ENCODE measurements at regions not wholly inside any gene's neighbourhood (a gene's known extent, or its start where the extent isn't known, plus 50 kb on each side); places are given as distances from the start of the nearest gene placed in this dataset.

DNA sequence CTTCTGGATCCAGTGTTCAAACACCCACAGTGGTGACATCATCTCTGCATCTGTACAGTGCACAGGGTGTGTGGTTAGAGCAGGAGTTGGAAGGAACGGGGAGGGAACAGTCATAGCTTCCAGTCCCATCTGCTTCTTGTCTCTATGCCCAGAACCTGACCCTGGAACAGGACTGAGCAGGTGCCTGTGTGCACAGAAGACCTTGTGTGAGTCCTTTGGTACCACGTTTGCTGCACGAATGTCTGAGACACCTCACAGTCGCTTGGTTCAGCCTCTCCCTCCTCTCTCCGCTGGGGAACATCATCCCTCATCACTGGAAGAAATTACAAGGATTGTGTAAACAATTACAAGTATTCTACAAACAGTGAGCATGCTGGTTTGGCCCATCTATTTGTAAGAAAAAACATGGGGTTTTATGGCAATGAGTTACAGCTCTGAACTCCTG, 243.0 kb upstream of the KLF6 start:
- no peak for DNase-seq (ENCODE audit: low spot score)

DNA sequence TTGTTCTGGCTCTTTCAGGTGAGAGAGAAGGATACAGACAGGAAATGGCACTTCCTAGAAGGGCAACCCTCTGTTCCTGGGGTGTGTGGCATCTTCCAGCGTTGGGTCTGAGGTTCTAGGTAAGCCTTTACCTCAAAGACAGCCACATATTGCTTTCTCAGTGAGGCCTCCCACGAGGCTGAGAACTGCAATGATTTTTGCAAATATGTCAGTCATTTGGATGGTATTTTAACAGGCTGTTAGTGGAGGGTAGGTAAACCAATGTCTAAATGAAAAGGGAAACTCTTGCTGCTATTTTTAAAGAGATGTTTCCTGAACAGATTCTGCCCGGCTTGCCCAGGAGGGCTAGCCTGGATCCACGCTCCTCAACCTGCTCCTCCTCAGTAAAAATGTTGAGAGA, 240.3 kb upstream of the KLF6 start:
- no peak for DNase-seq (ENCODE audit: low spot score)

GRCh38 chr10:4024516-4025245, 239.7 kb upstream of the KLF6 start:
- DNase-seq (ENCODE audit: low spot score): no peak

DNA sequence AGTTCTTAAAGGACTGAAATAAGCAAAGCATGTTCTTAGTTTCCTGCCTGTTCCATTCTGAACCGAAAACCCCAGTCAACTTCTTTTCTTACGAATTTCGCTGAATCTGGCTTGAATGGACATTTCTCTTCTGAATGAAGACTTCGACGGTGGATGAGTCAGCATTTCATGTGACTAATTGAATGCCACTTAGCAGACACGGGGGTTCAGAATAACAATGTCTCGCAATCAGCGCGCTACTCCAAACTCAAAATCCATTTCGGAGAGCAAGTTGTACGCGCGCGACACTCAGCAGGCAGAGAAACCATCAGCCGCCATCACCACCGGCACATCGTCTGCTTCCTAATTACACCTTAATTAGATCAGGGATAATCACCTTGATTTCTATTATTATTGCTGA, 239.0 kb upstream of the KLF6 start:
- DNase-seq (ENCODE audit: low spot score): no peak

GRCh38 chr10:4022473-4022872, 237.5 kb upstream of the KLF6 start:
- DNase-seq (ENCODE audit: low spot score): no peak

DNA sequence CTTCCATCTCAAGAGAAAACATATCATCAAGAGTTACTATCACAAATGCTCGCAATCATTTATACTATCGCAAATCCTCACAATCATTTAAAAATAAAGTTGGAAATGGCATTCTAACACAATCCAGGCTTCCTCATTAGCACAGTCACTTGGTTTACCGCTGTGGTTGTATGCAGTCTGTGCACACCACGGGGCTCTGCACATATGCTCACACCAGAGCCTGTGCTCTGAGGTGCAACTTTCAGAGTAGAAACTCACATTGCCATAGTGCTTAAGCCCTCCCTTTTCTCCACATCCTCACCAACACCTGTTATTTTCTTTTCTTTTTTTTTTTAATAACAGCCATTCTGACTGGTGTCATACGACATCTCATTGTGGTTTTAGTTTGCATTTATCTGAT, 235.6 kb upstream of the KLF6 start:
- DNase-seq (ENCODE audit: low spot score): no peak

GRCh38 chr10:4018054-4018511, 233.1 kb upstream of the KLF6 start:
- DNase-seq (ENCODE audit: low spot score): no peak

GRCh38 chr10:4017336-4017735, 232.3 kb upstream of the KLF6 start:
- DNase-seq (ENCODE audit: low spot score): no peak

DNA sequence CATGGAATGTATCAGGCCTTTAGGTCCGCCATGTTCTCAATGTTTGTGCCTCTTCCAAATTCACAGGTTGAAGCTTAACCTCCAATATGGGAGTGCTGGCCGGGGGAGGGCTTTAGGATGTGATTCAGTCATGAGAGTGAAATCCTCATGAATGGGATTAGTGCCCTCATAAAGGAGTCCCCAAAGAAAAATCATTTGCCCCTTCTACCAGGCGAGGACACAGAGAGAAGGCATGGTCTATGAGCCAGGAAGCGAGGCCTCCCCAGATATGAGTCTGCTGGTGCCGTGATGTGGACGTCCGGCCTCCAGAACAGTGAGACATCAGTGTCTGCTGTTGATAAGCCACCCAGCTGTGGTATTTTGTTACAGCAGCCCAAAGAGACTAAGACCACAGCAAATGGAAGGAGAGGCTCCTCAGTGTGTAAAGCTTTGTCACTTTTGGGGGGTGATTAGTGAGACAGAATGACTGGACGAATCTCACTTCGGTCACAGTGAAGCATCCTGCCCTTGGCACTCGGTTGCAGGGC, 231.3 kb upstream of the KLF6 start:
- no peak for DNase-seq (ENCODE audit: low spot score)

DNA sequence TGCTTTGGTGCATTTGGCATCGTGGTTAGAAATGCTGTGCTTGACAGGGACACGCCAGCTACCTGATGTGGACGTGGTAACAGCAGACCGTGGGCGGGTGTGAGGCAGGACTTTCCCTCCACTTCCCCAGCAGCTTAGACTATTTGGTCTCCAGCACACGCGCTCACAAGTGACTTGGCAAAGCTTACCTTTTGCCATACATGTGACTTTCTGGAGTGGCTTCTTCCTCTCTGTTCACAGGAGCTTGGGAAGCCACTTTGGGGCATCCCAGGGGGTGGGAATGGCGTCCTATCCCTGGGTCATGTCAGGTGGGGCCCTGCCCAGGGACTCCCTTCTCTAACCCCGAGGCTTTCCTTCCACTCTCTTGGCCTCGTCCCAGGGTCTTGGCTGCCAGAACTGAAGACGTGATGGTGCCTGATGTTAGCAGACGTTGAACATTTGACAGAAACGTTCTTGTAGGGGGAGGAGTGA, 228.7 kb upstream of the KLF6 start:
- no peak for DNase-seq (ENCODE audit: low spot score)

DNA sequence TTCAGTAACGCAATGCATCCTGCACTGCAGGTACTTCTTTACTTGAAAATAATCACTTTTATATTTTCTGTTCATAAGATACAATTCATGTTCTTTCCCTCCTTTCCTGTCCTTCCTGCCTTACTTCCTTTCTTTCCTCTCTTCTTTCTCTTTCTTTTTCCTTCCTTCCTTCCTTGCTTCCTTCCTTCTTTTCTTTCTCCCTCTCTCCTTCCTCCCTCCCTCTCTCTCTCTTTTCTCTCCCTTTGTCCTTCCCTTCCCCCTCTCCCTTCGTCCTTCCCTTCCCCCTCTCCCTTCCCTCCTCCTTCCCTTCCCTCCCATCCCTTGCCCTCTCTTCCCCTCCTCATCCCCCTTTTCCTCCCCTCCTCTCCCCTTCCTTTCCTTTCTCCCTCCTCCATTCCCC, 227.8 kb upstream of the KLF6 start:
- DNase-seq (ENCODE audit: low spot score): no peak

- DNase-seq (ENCODE audit: low spot score): no peak
Observed at GRCh38 chr10:4011136-4011812, 226.3 kb upstream of the KLF6 start.

- DNase-seq (ENCODE audit: low spot score): no peak
Observed at GRCh38 chr10:4008676-4009382, 223.8 kb upstream of the KLF6 start.

- no peak for DNase-seq (ENCODE audit: low spot score)
Observed at GRCh38 chr10:4007771-4008170, 222.8 kb upstream of the KLF6 start.

DNA sequence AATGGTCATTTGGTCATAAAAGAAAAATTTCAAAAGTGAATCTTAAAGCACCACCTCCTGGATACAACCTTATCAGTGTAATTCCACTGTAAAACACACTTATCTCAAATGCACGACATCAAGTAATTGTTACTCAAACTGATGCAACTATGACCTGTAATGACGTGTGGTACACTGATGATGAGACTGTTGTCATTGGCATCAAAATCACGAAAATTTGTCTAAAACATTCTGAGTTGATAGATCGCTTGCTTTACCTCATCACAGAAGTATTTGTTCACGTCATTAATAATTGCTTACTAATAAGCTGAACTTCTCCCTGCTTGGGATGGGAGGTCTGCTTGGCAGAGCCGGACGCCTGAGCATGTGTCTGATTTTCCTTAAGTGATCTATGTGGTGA, 221.8 kb upstream of the KLF6 start:
- DNase-seq (ENCODE audit: low spot score): no peak

DNA sequence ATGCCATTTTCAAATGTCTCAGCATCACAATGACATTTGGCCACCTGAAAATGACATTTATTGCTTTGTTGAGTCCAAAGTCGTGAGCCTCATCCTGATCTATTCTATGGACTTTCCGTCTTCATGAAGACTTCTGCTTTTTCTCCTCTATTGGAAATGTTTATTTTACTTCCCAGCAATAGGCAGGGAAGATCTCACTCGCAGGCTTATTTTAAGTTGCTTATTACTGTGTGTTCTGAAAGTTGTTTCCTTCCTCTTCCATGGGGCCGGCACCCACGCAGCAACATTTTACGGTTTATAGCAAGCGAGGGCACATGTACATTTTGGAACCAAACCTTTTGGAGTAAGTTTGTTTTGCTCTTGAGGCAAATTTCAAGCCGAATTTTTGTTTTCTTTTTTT, 221.0 kb upstream of the KLF6 start:
- DNase-seq (ENCODE audit: low spot score): no peak

- DNase-seq (ENCODE audit: low spot score): no peak
Observed at GRCh38 chr10:4004990-4005389, 220.0 kb upstream of the KLF6 start.

GRCh38 chr10:4004144-4004543, 219.1 kb upstream of the KLF6 start:
- DNase-seq (ENCODE audit: low spot score): no peak

DNA sequence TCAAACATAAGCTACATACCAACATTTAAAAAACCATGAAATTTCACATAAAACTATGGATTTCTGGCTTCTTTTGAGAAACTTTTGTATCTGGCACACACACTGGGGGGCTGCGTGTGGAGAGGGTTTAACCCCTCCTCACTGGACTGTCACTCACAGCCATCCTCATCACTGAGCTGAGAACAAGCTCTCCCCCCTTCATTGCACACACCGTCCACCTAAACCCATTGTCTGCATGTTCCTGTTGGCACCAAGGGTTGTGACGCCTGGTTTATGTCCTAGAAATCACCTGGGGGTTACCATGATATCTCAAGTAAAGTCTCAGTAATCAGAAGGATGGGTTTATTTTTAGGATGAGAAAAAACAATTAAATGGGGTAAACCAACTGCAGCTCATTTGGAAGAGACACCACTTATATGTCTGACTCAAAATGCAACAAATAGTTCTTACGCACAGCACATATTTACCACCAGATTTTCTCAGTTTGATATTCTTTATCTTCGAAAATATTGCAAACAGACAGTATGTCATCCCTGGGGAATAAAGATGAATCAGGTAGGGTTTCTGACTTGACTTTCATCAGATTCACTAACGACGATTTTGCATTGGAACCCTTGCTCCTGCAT, 218.5 kb upstream of the KLF6 start:
- DNase-seq (ENCODE audit: low spot score): no peak

DNA sequence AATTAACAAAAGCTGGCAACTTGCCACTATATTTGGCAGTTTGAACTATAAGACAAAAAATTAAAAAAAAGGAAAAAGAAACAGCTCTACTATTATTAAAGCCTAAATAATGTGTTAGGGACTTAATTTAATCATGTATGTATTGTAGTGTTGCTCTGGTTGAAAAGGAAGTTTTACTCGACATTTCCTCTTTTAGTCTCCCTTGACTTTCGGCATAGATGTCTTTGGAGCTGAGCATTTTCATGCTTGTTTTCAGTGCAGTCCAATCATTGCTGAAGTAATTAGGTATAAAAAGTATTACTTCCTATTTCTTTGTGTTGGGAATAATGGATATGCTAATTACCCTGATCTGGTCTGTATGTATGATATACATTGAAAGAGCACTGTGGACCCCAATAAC, 216.8 kb upstream of the KLF6 start:
- no peak for DNase-seq (ENCODE audit: low spot score)

DNA sequence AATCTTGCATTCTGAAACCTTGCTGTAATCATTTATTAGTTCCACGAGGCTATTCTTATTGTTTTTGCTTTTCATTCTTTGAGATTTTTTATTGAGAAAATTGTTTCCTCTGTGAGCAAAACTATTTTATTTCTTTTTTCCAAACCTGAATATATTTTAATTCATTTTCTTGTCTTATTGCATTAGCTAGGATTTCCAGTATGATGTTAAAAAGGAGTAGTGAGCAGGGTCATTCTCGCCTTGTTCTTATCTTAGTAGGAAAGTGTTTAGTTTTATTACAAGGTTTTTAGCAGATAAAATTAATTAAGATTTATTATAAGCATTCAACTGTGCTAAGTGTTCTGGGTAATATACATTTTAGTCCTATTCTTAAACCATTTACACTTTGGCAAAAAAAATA, 214.6 kb upstream of the KLF6 start:
- no peak for DNase-seq (ENCODE audit: low spot score)

DNA sequence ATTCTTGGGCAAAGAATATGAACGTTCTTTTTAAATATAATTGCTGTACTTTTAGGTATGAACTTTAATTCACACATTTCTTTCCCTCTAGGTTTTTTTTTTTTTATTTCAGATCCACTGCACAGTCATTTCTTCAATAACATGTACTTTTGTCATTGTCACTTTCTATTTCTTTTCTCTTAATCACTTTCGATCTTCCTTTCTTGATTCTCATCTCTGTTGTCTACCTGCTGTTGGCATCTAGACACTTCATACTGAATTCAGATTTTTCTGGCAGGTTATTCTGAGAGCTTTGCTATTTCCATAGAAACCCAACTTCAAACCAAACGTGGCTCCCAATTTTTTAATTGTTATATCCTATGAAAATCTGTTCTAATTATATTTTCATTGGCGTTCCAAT, 211.7 kb upstream of the KLF6 start:
- DNase-seq (ENCODE audit: low spot score): no peak
